ENCODE measurements at regions not wholly inside any gene's neighbourhood (a gene's known extent, or its start where the extent isn't known, plus 50 kb on each side); places are given as distances from the start of the nearest gene placed in this dataset.
"Not testable (repeated sequence)": the region's sequence is repeated elsewhere in the genome, so short reads cannot be mapped to it uniquely, and the experiment has no call there.

GRCh38 chr3:194871143-194871863, 185.6 kb downstream of the FAM43A start:
- no peaks in the 10 kb centered on the region for H4K20me1 ChIP-seq (ENCODE audit: insufficient read depth, low read length)
- H3K27me3 ChIP-seq (ENCODE audit: insufficient read depth, low read length), result peaks cover 22% of the 10 kb centered on the region
- H3K9me3 ChIP-seq (ENCODE audit: low read depth, low read length), result no peaks in the 10 kb centered on the region
- no peak overlapping the region for H3K4me3 ChIP-seq (ENCODE audit: insufficient read depth, low read length)
- TF ChIP-seq, protein P1, sequence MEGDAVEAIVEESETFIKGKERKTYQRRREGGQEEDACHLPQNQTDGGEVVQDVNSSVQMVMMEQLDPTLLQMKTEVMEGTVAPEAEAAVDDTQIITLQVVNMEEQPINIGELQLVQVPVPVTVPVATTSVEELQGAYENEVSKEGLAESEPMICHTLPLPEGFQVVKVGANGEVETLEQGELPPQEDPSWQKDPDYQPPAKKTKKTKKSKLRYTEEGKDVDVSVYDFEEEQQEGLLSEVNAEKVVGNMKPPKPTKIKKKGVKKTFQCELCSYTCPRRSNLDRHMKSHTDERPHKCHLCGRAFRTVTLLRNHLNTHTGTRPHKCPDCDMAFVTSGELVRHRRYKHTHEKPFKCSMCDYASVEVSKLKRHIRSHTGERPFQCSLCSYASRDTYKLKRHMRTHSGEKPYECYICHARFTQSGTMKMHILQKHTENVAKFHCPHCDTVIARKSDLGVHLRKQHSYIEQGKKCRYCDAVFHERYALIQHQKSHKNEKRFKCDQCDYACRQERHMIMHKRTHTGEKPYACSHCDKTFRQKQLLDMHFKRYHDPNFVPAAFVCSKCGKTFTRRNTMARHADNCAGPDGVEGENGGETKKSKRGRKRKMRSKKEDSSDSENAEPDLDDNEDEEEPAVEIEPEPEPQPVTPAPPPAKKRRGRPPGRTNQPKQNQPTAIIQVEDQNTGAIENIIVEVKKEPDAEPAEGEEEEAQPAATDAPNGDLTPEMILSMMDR (IDR thresholded peaks at IDR 0.05; ENCODE audit: extremely low read depth, low read depth, low read length), result no peak
- peak overlapping the region; percentile 52 for H3K27ac ChIP-seq (ENCODE audit: low read depth, low read length)
- peak overlapping the region; percentile 56 for H2AFZ ChIP-seq (ENCODE audit: low read length)
- DNase-seq (ENCODE audit: insufficient read length, low spot score, missing footprints), result peak; percentile 94
- no peaks in the 10 kb centered on the region for H3K79me2 ChIP-seq (ENCODE audit: insufficient read depth, low read length)
- peaks cover 8% of the 10 kb centered on the region for H3K4me1 ChIP-seq (ENCODE audit: insufficient read depth, low read length)
- no peak overlapping the region for H3K4me2 ChIP-seq (ENCODE audit: insufficient read depth, low read length)
- no peaks in the 10 kb centered on the region for H3K36me3 ChIP-seq (ENCODE audit: insufficient read depth, low read length)

DNA sequence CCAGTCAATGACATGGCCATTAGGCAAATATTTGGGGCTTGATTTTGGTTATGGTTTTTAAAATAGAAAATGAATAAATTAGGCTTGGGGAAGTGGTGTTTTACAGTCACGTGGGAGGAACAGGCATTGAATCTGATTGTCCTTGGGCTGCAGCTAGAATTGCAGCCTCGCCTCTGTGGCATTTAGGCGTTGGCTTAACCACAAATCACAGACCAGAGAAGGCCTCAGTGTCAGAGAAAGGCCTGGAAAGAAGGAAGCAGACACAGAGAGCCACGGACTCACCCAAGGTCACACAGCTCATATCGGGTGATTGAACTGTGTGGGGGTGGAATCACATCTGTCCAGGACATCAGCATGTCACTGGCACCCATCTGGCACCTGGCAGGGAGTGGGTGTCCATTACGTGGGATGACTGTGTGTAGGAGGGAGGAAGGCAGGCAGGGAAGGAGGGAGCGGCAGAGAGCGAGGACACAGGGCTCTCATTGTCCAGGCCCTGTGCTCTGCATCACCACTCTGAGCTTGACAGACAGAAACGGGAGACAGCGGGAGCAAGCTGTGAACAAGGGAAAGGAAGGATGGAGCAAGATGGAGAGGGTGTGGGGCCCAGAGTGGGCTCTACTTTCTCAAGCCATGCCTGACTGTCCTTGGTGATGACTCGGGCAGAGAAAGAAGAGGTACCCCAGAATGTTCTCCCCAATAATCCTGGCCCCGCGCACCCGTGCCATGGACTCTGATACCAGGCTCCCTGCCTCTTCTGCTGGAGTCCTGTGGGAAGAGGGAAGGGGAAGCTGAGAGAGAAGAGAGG, 186.4 kb downstream of the FAM43A start:
- TF ChIP-seq, protein P1 (IDR thresholded peaks at IDR 0.05; ENCODE audit: extremely low read depth, low read depth, low read length), result no peak
- H3K4me2 ChIP-seq (ENCODE audit: insufficient read depth, low read length), result no peak overlapping the region
- DNase-seq (ENCODE audit: insufficient read length, low spot score, missing footprints), result no peak
- no peaks in the 10 kb centered on the region for H4K20me1 ChIP-seq (ENCODE audit: insufficient read depth, low read length)
- no peaks in the 10 kb centered on the region for H3K9me3 ChIP-seq (ENCODE audit: low read depth, low read length)
- H3K4me3 ChIP-seq (ENCODE audit: insufficient read depth, low read length), result no peak overlapping the region
- H3K27me3 ChIP-seq (ENCODE audit: insufficient read depth, low read length), result peaks cover 17% of the 10 kb centered on the region
- peaks cover 8% of the 10 kb centered on the region for H3K4me1 ChIP-seq (ENCODE audit: insufficient read depth, low read length)
- peak overlapping the region; percentile 52 for H3K27ac ChIP-seq (ENCODE audit: low read depth, low read length)
- no peaks in the 10 kb centered on the region for H3K36me3 ChIP-seq (ENCODE audit: insufficient read depth, low read length)
- H3K79me2 ChIP-seq (ENCODE audit: insufficient read depth, low read length), result no peaks in the 10 kb centered on the region
- H2AFZ ChIP-seq (ENCODE audit: low read length), result peak overlapping the region; percentile 56

- no peaks in the 10 kb centered on the region for H3K79me2 ChIP-seq (ENCODE audit: insufficient read depth, low read length)
- no peak for DNase-seq (ENCODE audit: insufficient read length, low spot score, missing footprints)
- H3K4me2 ChIP-seq (ENCODE audit: insufficient read depth, low read length), result no peak overlapping the region
- H3K27ac ChIP-seq (ENCODE audit: low read depth, low read length), result no peak overlapping the region
- H3K9me3 ChIP-seq (ENCODE audit: low read depth, low read length), result no peaks in the 10 kb centered on the region
- TF ChIP-seq, protein P1 (IDR thresholded peaks at IDR 0.05; ENCODE audit: extremely low read depth, low read depth, low read length), result no peak
- no peak overlapping the region for H3K4me3 ChIP-seq (ENCODE audit: insufficient read depth, low read length)
- no peaks in the 10 kb centered on the region for H3K36me3 ChIP-seq (ENCODE audit: insufficient read depth, low read length)
- peaks cover 15% of the 10 kb centered on the region for H3K27me3 ChIP-seq (ENCODE audit: insufficient read depth, low read length)
- peaks cover 8% of the 10 kb centered on the region for H3K4me1 ChIP-seq (ENCODE audit: insufficient read depth, low read length)
- H4K20me1 ChIP-seq (ENCODE audit: insufficient read depth, low read length), result no peaks in the 10 kb centered on the region
- H2AFZ ChIP-seq (ENCODE audit: low read length), result no peak overlapping the region
These were observed 186.9 kb downstream of the FAM43A start for GRCh38 chr3:194872669-194872977.

DNA sequence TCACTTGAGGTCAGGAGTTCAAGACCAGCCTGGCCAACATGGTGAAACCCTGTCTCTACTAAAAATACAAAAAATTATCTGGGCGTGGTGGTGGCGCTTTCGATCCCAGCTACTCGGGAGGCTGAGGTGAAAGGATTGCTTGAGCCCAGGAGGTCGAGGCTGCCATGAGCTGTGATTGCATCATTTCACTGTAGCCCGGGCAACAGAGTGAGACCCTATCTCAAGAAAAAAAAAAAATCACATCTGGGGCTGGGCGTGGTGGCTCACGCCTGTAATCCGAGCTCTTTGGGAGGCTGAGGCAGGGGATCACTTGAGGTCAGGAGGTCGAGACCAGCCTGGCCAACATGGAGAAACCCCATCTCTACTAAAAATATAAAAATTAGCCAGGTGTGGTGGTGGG, 187.8 kb downstream of the FAM43A start:
- not testable (repeated sequence) for H3K4me1 ChIP-seq (ENCODE audit: insufficient read depth, low read length); H4K20me1 ChIP-seq (ENCODE audit: insufficient read depth, low read length); H3K27ac ChIP-seq (ENCODE audit: low read depth, low read length); H3K9me3 ChIP-seq (ENCODE audit: low read depth, low read length); H2AFZ ChIP-seq (ENCODE audit: low read length); H3K4me3 ChIP-seq (ENCODE audit: insufficient read depth, low read length); H3K36me3 ChIP-seq (ENCODE audit: insufficient read depth, low read length); H3K4me2 ChIP-seq (ENCODE audit: insufficient read depth, low read length); DNase-seq (ENCODE audit: insufficient read length, low spot score, missing footprints); H3K79me2 ChIP-seq (ENCODE audit: insufficient read depth, low read length); H3K27me3 ChIP-seq (ENCODE audit: insufficient read depth, low read length)
